GM12878 (cell line): ENCODE measurements at regions not wholly inside any gene's neighbourhood (a gene's known extent, or its start where the extent isn't known, plus 50 kb on each side); places are given as distances from the start of the nearest gene placed in this dataset.

ENCODE experiments used
- ATF7 ChIP-seq: fragments of 450-650 bp; IDR thresholded peaks from 2 replicates; pipeline ENCODE4 v1.6.1; 2016; ENCODE audit warnings: low read depth, mild to moderate bottlenecking
- BCL11A ChIP-seq: IDR thresholded peaks from 2 replicates; pipeline ENCODE4 v1.6.1; 2011; ENCODE audit warnings: low read depth, low read length
- CREB1 ChIP-seq: IDR thresholded peaks from 2 replicates; pipeline ENCODE4 v1.6.1; 2012; ENCODE audit warnings: low read depth, mild to moderate bottlenecking, inconsistent platforms
- CUX1 ChIP-seq: IDR thresholded peaks from 2 replicates; pipeline ENCODE4 v1.6.1; 2012; ENCODE audit warnings: improper control_type of control experiment, low read depth, low read length; ENCODE audit not compliant: insufficient replicate concordance
- FOXK2 ChIP-seq: fragments of 450-650 bp; IDR thresholded peaks from 2 replicates; pipeline ENCODE4 v1.6.1; 2017; ENCODE audit warnings: mild to moderate bottlenecking, moderate library complexity
- GATAD2B ChIP-seq: fragments of 450-650 bp; conservative IDR thresholded peaks from 2 replicates; pipeline ENCODE4 v1.6.1; 2017; ENCODE audit warnings: low read depth, mild to moderate bottlenecking, moderate library complexity
- MTA2 ChIP-seq: fragments of 450-650 bp; IDR thresholded peaks from 2 replicates; pipeline ENCODE4 v1.6.1; 2016; ENCODE audit warnings: low read depth, mild to moderate bottlenecking, moderate library complexity
- MYC ChIP-seq: IDR thresholded peaks from 2 replicates; pipeline ENCODE4 v1.6.1; 2011; ENCODE audit warnings: mild to moderate bottlenecking, low read length, moderate library complexity, inconsistent platforms; ENCODE audit not compliant: insufficient read depth, insufficient replicate concordance, insufficient read length, severe bottlenecking
- NFIC ChIP-seq: IDR thresholded peaks from 2 replicates; pipeline ENCODE4 v1.6.1; 2012; ENCODE audit warnings: low read depth, mild to moderate bottlenecking, inconsistent platforms, low read length, moderate library complexity
- NFYA ChIP-seq: IDR thresholded peaks from 2 replicates; pipeline ENCODE4 v1.6.1; 2011; ENCODE audit warnings: low read depth, mild to moderate bottlenecking, low read length, improper control_type of control experiment, borderline replicate concordance
- NFYB ChIP-seq: IDR thresholded peaks from 2 replicates; pipeline ENCODE4 v1.6.1; 2011; ENCODE audit warnings: low read depth, mild to moderate bottlenecking, low read length, improper control_type of control experiment, moderate library complexity; ENCODE audit not compliant: insufficient read depth
- PKNOX1 ChIP-seq: fragments of 450-650 bp; IDR thresholded peaks from 2 replicates; pipeline ENCODE4 v1.6.1; 2016; ENCODE audit warnings: mild to moderate bottlenecking
- SIX5 ChIP-seq: IDR thresholded peaks from 2 replicates; pipeline ENCODE4 v1.6.1; 2011; ENCODE audit warnings: mild to moderate bottlenecking, low read depth, low read length, moderate library complexity; ENCODE audit not compliant: severe bottlenecking
- SMAD1 ChIP-seq: fragments of 450-650 bp; IDR thresholded peaks from 2 replicates; pipeline ENCODE4 v1.6.1; 2018; ENCODE audit warnings: mild to moderate bottlenecking, low read depth; ENCODE audit not compliant: partially characterized antibody
- SPI1 ChIP-seq: IDR thresholded peaks from 2 replicates; pipeline ENCODE4 v1.6.1; 2011; ENCODE audit warnings: low read depth, mild to moderate bottlenecking, low read length, moderate library complexity, borderline replicate concordance; ENCODE audit not compliant: insufficient read depth
- STAT3 ChIP-seq: IDR thresholded peaks from 2 replicates; pipeline ENCODE4 v1.6.1; 2011; ENCODE audit warnings: low read depth, low read length, improper control_type of control experiment
- SUPT20H ChIP-seq: IDR thresholded peaks from 2 replicates; pipeline ENCODE4 v1.6.1; 2011; ENCODE audit warnings: low read depth, mild to moderate bottlenecking, low read length, moderate library complexity, borderline replicate concordance; ENCODE audit not compliant: control insufficient read depth
- YY1 ChIP-seq: IDR thresholded peaks from 2 replicates; pipeline ENCODE4 v1.6.1; 2011; ENCODE audit warnings: low read depth, mild to moderate bottlenecking, low read length
- ZBTB33 ChIP-seq: fragments of 450-650 bp; IDR thresholded peaks from 2 replicates; pipeline ENCODE4 v1.6.1; 2017; ENCODE audit warnings: mild to moderate bottlenecking
- ZNF24 ChIP-seq: fragments of 450-650 bp; IDR thresholded peaks from 2 replicates; pipeline ENCODE4 v1.6.1; 2017; ENCODE audit warnings: antibody characterized with exemption, mild to moderate bottlenecking

- TF ChIP-seq CUX1 = no peak
- no peak for TF ChIP-seq NFYA
- TF ChIP-seq CREB1 = peak; percentile 92
- TF ChIP-seq PKNOX1 = peak; percentile 80
- peak; percentile 93 for TF ChIP-seq BCL11A
- TF ChIP-seq MTA2 = peak; percentile 100
- no peak for TF ChIP-seq STAT3
- TF ChIP-seq MYC = no peak
- peak; percentile 74 for TF ChIP-seq SMAD1
- peak; percentile 97 for TF ChIP-seq ATF7
- TF ChIP-seq NFIC = peak; percentile 76
- no peak for TF ChIP-seq ZNF24
- TF ChIP-seq SPI1 = no peak
- TF ChIP-seq SIX5 = no peak
- no peak for TF ChIP-seq FOXK2
- TF ChIP-seq NFYB = no peak
- TF ChIP-seq SUPT20H = no peak
- no peak for TF ChIP-seq GATAD2B
- TF ChIP-seq YY1 = no peak
- TF ChIP-seq ZBTB33 = no peak
Observed at GRCh38 chr10:3902054-3902808, 117.2 kb upstream of the KLF6 start (continued).
